OCI-LY3 (cell line): ENCODE measurements at regions not wholly inside any gene's neighbourhood (a gene's known extent, or its start where the extent isn't known, plus 50 kb on each side); places are given as distances from the start of the nearest gene placed in this dataset.

Source experiments
- H2AFZ ChIP-seq: fragments of 200-600, 300-600 bp; shearing (Covaris generic); 2 replicates; pipeline ENCODE4 v1.6.0; 2014; ENCODE audit warnings: antibody characterized with exemption, low read depth, low read length
- H3K27ac ChIP-seq: fragments of 200-600, 300-600 bp; sonication (generic); 2 replicates; pipeline ENCODE4 v1.5.1; 2014; ENCODE audit warnings: mild to moderate bottlenecking, low read length, moderate library complexity, mixed read lengths
- H3K27me3 ChIP-seq: fragments of 200-600, 300-600 bp; sonication (generic); 2 replicates; pipeline ENCODE4 v1.6.1; 2014; ENCODE audit warnings: low read depth, low read length, mixed read lengths
- H3K36me3 ChIP-seq: fragments of 200-600, 300-600 bp; sonication (generic); replicated peaks from 2 replicates; pipeline ENCODE3; 2014; ENCODE audit warnings: low read depth, low read length, mixed read lengths
- H3K4me1 ChIP-seq: fragments of 300-600, 200-600 bp; sonication (generic); 2 replicates; pipeline ENCODE4 v1.6.1; 2014; ENCODE audit warnings: low read length, mixed read lengths
- H3K4me2 ChIP-seq: fragments of 200-600, 300-600 bp; sonication (generic); 2 replicates; pipeline ENCODE4 v1.6.1; 2014; ENCODE audit warnings: low read length, mixed read lengths
- H3K4me3 ChIP-seq: fragments of 300-600, 200-600 bp; sonication (generic); 2 replicates; pipeline ENCODE4 v1.5.1; 2014; ENCODE audit warnings: antibody characterized with exemption, mild to moderate bottlenecking, low read length, moderate library complexity
- H3K79me2 ChIP-seq: fragments of 300-600, 200-600 bp; shearing (Covaris generic); 2 replicates; pipeline ENCODE4 v1.6.1; 2014; ENCODE audit warnings: mild to moderate bottlenecking, low read length, mixed read lengths
- H3K9ac ChIP-seq: fragments of 300-600, 200-600 bp; shearing (Covaris generic); 2 replicates; pipeline ENCODE4 v1.6.0; 2014; ENCODE audit warnings: mild to moderate bottlenecking, low read length, moderate library complexity
- H3K9me3 ChIP-seq: fragments of 200-600, 300-600 bp; shearing (Covaris generic); 2 replicates; pipeline ENCODE4 v1.6.1; 2014; ENCODE audit warnings: low read length, mixed read lengths; ENCODE audit not compliant: insufficient read depth
- H4K20me1 ChIP-seq: fragments of 200-600, 300-600 bp; sonication (generic); 2 replicates; pipeline ENCODE4 v1.6.1; 2016; ENCODE audit warnings: low read length, mixed read lengths; ENCODE audit not compliant: insufficient read depth
- EZH2phosphoT487 ChIP-seq: fragments of 200-600 bp; shearing (Covaris generic); IDR thresholded peaks from 2 replicates; pipeline ENCODE4 v1.6.1; 2018; ENCODE audit warnings: antibody characterized with exemption, mixed run types, low read depth
- TF ChIP-seq, protein P1 (sequence below): fragments of 200-600, 300-600 bp; sonication (generic); IDR thresholded peaks from 2 replicates; pipeline ENCODE4 v1.5.1; 2014; ENCODE audit warnings: antibody characterized with exemption, low read length, low read depth

DNA sequence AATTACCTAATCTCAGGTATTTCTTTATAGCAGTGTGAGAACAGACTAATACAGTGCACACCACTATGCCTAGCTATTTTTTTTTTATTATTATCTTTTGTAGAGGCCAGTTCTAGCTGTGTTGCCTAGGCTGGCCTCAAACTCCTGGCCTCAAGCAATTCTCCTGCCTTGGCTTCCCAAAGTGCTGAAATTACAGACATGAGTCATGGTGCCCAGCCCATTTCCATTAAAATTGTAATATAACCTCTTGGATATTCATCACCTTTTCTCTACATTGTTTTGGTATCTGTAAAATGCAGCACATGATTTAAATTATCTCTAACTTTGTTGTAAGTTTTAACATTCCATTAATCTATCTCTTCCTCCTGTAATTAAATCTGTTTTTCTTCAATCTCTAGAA, 2052.9 kb downstream of the ARAP2 start:
- H2AFZ ChIP-seq, result no peak overlapping the region
- H3K4me1 ChIP-seq, result no peaks in the 10 kb centered on the region
- H3K27me3 ChIP-seq, result no peaks in the 10 kb centered on the region
- no peaks in the 10 kb centered on the region for H3K36me3 ChIP-seq
- TF ChIP-seq EZH2phosphoT487, result no peak
- H3K4me2 ChIP-seq, result no peak overlapping the region
- no peaks in the 10 kb centered on the region for H3K9me3 ChIP-seq
- H3K79me2 ChIP-seq, result no peaks in the 10 kb centered on the region
- H3K4me3 ChIP-seq, result no peak overlapping the region
- no peak overlapping the region for H3K9ac ChIP-seq
- no peak overlapping the region for H3K27ac ChIP-seq
- no peaks in the 10 kb centered on the region for H4K20me1 ChIP-seq

DNA sequence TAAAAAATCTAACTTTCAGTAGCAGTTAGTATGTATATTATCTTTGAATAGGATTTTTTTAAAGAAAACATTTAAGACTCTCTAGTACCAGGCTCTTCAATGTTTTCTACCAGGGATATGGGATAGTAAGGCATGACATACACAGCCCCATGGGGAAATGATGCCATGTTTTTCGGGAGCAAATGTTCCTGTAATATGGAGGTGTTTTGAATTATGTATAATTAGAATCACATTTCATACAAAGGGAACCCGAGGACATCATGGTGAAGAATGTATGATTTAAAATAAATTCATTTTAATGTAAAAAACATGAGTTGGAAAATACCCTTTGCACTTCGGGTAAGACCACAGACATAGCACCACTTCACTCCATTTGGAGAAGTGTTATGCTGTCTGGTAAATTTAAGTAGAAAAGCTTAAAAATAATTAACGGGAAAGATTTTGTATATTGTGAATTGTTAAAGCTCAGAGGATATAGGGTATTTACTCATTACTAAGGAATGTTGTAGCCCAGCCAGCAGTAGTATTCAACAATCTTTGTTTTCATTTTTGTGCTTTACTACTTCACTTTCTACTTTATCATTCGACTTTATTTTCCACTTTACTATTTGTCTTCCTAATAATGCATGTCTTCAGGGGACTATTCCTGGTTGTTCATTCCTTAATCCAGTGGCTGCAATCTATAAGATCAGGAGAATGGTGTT, 2050.7 kb downstream of the ARAP2 start:
- Histone ChIP-seq H3K4me3 (no peak overlapping the region), H3K27me3 (no peaks in the 10 kb centered on the region), H3K9ac (no peak overlapping the region), H3K4me2 (no peak overlapping the region), H3K9me3 (no peaks in the 10 kb centered on the region), H3K4me1 (no peaks in the 10 kb centered on the region), H3K36me3 (no peaks in the 10 kb centered on the region), H4K20me1 (no peaks in the 10 kb centered on the region), H2AFZ (no peak overlapping the region), H3K27ac (no peak overlapping the region), H3K79me2 (no peaks in the 10 kb centered on the region)
- TF ChIP-seq, protein P1, sequence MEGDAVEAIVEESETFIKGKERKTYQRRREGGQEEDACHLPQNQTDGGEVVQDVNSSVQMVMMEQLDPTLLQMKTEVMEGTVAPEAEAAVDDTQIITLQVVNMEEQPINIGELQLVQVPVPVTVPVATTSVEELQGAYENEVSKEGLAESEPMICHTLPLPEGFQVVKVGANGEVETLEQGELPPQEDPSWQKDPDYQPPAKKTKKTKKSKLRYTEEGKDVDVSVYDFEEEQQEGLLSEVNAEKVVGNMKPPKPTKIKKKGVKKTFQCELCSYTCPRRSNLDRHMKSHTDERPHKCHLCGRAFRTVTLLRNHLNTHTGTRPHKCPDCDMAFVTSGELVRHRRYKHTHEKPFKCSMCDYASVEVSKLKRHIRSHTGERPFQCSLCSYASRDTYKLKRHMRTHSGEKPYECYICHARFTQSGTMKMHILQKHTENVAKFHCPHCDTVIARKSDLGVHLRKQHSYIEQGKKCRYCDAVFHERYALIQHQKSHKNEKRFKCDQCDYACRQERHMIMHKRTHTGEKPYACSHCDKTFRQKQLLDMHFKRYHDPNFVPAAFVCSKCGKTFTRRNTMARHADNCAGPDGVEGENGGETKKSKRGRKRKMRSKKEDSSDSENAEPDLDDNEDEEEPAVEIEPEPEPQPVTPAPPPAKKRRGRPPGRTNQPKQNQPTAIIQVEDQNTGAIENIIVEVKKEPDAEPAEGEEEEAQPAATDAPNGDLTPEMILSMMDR, result no peak
- no peak for TF ChIP-seq EZH2phosphoT487

DNA sequence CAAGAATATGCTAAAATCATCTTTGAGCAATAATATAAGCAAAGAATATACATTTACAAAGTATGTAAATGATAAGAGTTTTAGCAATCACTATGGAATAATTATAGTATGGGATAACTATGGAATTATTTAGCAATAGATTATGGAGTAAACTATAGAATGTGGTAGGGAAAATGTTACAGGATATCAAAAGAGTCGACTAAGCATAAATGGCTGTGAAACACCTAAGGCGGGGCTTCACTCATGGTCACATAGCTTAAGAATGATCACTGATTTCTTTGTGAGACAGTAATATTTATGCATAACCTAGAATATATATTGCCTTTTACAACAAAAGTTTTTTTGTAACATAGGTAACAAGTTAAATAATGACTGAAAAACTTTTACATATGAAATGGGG, 2049.7 kb downstream of the ARAP2 start:
- no peaks in the 10 kb centered on the region for H3K4me1 ChIP-seq
- H3K9me3 ChIP-seq, result no peaks in the 10 kb centered on the region

DNA sequence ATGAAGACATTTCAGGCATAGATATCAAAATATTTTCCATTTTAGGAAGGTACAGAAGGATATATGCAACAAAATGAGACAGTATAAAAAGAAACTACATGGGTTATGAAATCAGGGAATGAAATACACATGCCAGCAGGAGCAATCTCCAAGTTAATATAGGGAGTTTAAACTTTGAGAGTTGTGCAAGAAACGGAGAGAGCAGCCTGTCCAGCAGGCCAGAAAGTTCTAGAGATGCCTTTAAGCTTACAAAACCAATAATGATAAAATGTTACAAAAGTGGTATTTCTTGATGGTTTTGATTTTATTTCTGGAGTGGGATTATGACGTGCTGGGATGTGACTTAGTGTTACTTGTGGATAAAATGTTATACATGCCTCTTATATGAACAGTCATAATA, 2047.9 kb downstream of the ARAP2 start:
- Histone ChIP-seq H3K27me3 (no peaks in the 10 kb centered on the region), H3K9ac (no peak overlapping the region), H3K27ac (no peak overlapping the region), H3K4me2 (no peak overlapping the region), H4K20me1 (no peaks in the 10 kb centered on the region), H3K9me3 (no peaks in the 10 kb centered on the region), H2AFZ (no peak overlapping the region), H3K79me2 (no peaks in the 10 kb centered on the region), H3K4me3 (no peak overlapping the region), H3K4me1 (no peaks in the 10 kb centered on the region), H3K36me3 (no peaks in the 10 kb centered on the region)
- TF ChIP-seq, protein P1, result no peak
- no peak for TF ChIP-seq EZH2phosphoT487

More for the DNA sequence above, 2049.7 kb downstream of the ARAP2 start:
- no peaks in the 10 kb centered on the region for H3K27me3 ChIP-seq
- no peak overlapping the region for H3K27ac ChIP-seq
- H3K4me3 ChIP-seq, result no peak overlapping the region
- no peak for TF ChIP-seq EZH2phosphoT487
- TF ChIP-seq, protein P1, result no peak
- H3K9ac ChIP-seq, result no peak overlapping the region
- H2AFZ ChIP-seq, result no peak overlapping the region
- no peaks in the 10 kb centered on the region for H4K20me1 ChIP-seq
- H3K4me2 ChIP-seq, result no peak overlapping the region
- H3K79me2 ChIP-seq, result no peaks in the 10 kb centered on the region
- no peaks in the 10 kb centered on the region for H3K36me3 ChIP-seq
